HG03521 (cell line): ENCODE measurements at regions not wholly inside any gene's neighbourhood (a gene's known extent, or its start where the extent isn't known, plus 50 kb on each side); places are given as distances from the start of the nearest gene placed in this dataset.
"Not testable (repeated sequence)": the region's sequence is repeated elsewhere in the genome, so short reads cannot be mapped to it uniquely, and the experiment has no call there.

Experiments used
- ATAC-seq: cut with Tn5 transposase; IDR thresholded peaks from one replicate; pipeline ENCODE4 v1.9.1; 2021; ENCODE audit warnings: mild to moderate bottlenecking, moderate library complexity; ENCODE audit not compliant: unreplicated experiment

DNA sequence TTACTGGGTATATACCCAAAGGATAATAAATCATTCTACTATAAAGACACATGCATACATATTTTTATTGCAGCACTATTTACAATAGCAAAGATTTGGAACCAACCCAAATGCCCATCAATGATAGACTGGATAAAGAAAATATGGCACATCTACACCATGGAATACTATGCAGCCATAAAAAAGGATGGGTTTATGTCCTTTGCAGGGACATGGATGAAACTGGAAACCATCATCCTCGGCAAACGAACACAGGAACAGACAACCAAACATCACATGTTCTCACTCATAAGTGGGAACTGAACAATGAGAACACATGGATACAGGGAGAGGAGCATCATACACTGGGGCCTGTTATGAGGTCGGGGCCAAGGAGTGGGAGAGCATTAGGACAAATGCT, 665.0 kb upstream of the KCNMB2 start:
- ATAC-seq = not testable (repeated sequence)

DNA sequence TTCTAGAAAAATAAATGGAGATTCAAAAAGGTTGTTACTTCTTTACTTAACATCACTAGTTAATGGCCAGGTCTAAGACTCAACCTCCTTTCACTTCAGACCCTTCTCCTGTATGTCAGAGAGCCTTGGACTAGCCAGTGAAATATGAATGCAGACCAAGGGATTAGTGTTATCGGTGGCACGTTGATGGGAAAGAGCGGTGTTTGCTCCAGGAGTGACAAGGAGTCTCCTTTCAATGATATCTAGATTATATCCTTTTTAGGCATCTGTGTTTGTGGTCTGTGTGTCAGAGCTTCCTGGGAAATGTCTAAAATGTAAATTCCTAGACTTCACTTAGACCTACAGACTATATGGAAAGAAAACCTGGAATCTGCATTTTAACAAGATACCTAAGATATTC, 658.0 kb upstream of the KCNMB2 start:
- ATAC-seq = no peak

GRCh38 chr3:177878957-177879356, 657.3 kb upstream of the KCNMB2 start:
- no peak for ATAC-seq

DNA sequence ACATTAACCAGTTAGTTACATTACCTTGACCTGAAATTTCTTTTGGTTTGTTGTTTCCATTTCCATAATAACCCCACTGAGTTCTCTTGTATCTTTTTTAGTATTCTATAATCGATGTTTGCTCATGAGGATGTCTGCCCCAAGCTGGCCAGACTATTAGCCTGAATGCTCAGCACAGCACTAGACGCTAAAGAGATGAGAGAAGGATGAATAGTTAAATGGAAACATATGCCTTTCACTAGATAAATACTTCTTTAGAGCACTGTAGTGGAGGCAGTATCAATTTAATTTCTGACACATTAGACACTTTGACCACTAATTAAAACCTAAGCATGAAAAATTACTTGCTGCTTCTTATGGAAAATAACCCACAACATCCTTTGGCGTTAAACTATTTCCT, 654.9 kb upstream of the KCNMB2 start:
- no peak for ATAC-seq

DNA sequence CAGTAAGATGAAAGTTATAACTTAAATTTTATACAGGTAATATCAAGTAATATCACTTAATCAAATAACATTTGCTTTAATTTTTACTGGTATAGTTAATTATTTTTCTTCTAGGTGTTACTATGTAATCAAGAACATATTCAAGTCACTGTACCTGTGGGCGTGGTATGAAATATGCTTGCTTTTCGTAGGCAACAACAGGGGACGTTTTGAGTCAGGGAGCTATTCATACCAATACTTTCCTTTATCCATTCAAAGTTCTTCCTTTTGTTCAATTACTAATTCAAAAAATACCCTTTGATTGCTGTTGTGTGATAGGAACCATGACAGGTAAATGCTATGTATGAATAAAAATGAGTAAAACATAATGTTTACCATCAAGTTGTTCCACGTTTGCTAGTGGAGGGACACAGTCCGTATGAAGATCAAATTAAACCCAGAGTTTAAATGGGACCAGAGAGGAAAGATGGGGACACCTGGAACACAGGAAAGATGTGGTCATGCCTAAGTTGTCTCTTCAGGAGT, 654.0 kb upstream of the KCNMB2 start:
- ATAC-seq = no peak

- no peak for ATAC-seq
These were observed 653.1 kb upstream of the KCNMB2 start for GRCh38 chr3:177883091-177883490.

- ATAC-seq = no peak
These were observed 652.3 kb upstream of the KCNMB2 start for GRCh38 chr3:177883957-177884356.

GRCh38 chr3:177885063-177885462, 651.2 kb upstream of the KCNMB2 start:
- no peak for ATAC-seq

- no peak for ATAC-seq
These were observed 649.7 kb upstream of the KCNMB2 start for GRCh38 chr3:177886501-177886900.

- ATAC-seq = no peak
These were observed 648.8 kb upstream of the KCNMB2 start for GRCh38 chr3:177887475-177887874.

DNA sequence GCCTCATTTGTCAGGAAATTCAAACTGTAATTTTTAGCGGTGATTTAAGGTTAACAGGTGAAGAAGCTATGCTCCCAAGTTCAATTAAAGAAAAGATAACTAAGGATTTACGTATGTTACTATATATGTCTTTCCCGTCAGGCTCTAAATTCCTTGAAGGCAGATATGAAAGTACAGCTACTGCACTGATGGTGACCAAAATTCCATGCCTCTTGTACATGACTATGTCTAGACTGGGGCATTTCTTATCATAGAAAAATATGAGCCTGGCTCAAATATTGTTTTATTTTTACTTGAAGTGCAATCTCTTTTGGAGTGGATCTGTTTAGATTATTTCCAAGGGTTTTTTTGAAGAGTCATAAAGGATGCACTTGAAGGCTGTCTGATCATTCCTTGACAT, 647.1 kb upstream of the KCNMB2 start:
- no peak for ATAC-seq

DNA sequence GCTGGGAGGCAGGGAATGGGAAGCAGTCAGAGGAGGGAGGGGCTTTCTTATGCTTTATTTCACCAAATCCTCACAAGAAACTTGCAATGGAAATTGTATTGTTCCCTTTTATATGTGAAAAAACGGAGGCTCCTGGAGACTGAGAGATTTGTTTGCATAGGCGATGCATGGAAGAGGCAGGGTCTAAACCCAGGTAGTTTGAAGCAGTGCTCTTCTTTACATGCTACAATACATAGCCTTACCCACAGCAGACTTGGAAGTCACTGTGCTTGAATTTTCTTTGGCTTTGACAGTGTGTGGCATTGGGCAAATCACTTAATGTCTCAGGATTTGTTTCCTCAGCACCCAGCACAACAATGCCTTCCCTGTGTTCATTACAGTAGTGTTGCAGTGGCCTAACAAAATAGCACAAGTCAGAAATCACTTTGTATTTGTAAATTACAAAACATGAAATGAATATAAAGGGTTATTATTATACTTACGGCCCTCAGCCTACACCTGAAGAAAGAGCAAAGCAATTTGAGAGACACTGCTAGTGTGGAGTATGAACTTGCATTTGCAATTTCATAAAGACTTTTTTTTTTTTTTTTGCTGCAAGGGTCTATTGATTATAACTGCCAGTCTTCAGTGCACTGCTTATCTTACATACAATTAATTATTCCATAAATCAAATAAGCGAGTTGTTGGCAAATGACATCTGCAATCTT, 646.4 kb upstream of the KCNMB2 start:
- ATAC-seq = no peak

- no peak for ATAC-seq
These were observed 645.9 kb upstream of the KCNMB2 start for GRCh38 chr3:177890359-177890683.

DNA sequence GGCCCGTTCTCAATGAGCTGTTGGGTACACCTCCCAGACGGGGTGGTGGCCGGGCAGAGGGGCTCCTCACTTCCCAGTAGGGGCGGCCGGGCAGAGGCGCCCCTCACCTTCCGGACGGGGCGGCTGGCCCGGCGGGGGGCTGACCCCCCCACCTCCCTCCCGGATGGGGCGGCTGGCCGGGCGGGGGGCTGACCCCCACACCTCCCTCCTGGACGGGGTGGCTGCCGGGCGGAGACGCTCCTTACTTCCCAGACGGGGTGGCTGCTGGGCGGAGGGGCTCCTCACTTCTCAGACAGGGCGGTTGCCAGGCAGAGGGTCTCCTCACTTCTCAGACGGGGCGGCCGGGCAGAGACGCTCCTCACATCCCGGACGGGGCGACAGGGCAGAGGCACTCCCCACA, 644.7 kb upstream of the KCNMB2 start:
- not testable (repeated sequence) for ATAC-seq

DNA sequence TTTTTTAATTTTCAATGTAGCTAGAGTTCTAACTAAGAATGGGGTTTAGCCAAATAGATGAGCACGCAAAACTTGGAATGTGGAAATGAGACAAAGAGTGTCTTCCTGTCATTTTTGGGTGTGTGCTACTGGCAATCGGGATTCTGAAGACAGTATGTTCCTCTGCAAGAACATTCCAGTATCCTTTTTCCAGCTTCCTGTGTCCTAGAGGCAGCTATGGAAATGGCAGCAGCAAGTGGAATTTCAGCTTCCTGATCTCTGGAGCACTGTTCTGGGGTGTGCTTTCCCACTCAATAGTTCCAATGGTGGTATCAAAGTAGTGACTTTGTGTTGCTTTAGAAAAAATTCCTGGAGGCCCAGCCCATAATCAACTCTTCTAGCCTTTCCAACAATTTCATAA, 642.9 kb upstream of the KCNMB2 start:
- ATAC-seq = no peak

DNA sequence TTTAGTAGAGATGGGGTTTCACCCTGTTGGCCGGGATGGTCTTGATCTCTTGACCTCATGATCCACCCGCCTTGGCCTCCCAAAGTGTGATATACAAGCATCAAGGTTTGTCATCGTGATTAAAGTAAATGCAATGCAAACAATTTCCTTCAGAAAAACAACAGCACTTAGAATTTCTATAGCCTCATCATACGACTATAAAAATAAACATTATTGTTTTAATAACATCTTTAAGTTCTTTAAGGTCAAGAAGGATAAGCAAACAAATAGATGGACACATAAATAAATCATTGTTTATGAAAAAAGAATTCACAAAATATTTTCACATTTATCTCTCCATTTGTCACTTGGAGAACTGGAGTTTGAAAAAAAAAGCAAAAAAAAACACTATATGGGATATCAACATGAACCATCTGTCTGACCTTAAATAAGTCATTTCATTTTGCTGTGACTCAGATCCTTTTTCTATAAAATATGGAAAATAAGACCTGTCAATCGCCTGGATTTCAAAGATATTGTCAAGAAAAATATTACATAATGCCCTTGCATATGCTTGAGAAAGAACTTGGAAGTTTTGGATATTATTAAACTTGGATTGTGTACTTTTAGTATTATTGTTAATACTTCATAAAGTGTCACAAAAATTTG, 642.0 kb upstream of the KCNMB2 start:
- ATAC-seq = no peak

GRCh38 chr3:177898185-177898584, 638.1 kb upstream of the KCNMB2 start:
- no peak for ATAC-seq

DNA sequence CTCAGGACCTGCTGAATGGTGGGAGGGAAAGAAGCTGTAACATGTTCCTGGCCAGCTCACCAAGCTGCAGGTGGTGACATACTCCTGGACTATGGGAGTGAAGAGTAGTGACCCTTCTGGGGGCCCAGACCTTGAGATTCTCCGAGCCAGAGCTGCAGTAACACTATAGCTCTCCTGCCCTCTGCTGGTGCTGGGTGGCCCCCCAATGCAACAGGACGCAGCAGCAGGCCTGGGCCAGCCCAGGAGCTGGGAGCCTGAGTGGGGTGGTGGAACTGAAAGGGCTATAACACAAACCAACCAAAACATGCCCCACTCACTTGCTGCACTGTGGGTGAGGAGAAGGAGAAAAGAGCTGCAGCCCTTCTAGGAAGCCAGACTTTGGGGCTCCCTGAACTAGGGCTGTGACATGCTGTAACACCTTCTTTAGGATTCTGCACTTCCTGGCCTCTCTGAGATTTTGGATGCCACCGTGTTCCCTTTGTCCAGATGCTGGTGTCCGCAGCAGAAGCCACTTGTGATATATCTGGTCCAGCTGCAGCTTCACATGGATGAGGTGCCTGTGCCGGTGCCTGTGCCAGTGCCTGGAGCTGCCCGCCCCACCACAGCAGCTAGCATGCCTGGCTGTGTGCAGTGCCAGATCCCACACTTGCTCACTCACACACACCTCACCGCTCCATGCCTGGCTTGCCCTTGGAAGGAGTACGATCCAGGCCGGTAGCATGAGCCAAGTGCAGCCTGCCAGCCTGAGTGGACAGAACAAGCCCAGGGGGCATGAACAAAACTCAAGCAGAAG, 636.8 kb upstream of the KCNMB2 start:
- no peak for ATAC-seq

DNA sequence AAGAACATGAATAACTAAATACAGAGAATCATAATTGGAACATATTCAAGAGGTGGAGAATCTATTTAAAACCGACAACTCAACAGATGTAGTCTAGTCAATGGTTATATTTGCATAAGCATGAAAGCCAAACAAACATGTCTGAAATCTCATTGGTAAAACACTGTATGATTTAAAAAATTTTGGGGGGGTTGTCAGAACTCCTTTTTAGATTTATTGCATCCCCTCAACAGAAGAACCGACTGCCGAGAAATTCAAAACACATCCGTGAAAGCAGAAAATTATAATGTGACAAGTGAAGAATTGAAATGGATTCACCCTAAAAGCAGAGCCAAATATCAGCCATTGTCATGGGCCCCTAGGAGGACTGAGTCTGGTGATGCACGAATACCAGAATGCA, 633.4 kb upstream of the KCNMB2 start:
- ATAC-seq = no peak

GRCh38 chr3:177904621-177905020, 631.6 kb upstream of the KCNMB2 start:
- no peak for ATAC-seq

DNA sequence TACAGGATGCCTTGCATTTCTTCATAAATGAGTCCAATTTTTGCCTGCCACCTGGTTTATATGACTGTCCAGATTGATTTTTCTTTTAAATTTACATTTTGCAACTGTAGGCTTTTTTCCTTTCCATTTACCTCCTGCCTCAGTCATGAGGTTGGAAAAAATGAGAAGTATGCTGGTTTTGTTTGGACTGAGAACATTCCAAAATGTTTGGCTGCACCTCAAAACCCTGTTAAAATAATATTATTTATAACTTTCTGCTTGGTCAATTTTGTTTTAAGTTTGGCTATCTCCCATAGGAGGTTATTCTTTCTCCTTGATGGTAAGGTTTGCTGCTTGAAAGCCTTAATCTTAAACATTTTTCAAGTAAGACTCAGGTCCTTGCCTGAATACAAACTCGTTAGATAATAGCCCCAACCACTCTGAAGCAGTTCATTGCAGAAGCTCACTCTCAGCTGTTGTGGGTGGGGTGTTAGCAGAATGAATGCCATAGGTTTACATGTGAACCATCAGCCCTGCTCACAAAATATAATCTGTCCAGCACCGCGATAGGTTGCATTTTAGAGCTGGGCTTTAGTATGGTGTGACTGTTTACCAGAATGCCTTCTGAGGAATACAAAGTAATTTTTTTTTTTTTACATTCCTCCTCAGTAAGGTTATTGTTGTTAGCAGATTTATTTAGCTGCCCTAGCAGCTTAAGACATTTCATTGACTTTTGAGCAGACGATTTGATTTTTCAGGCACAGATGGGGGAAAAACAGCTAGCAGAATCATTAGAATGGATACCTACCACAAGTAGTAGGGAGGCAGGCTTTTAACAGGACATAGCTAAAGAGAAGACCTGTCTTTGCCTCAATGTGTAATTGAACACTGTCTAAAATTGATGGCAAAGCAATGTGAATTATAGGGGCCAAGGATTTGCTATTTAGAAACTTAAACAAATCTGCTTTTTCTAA, 630.8 kb upstream of the KCNMB2 start:
- no peak for ATAC-seq
